Fibroblast of mammary gland (primary cell): ENCODE measurements at regions not wholly inside any gene's neighbourhood (a gene's known extent, or its start where the extent isn't known, plus 50 kb on each side); places are given as distances from the start of the nearest gene placed in this dataset.
"Not testable (repeated sequence)": the region's sequence is repeated elsewhere in the genome, so short reads cannot be mapped to it uniquely, and the experiment has no call there.

Experiments
- DNase-seq: peaks from one replicate; pipeline ENCODE4 v3.0.0-alpha.2; 2010; ENCODE audit warnings: low read depth
- H3K4me3 ChIP-seq: 2 replicates; pipeline ENCODE4 v1.5.1; 2011; ENCODE audit warnings: low read depth, mild to moderate bottlenecking, low read length, moderate library complexity; ENCODE audit not compliant: control insufficient read depth
- TF ChIP-seq, protein P1 (sequence below): conservative IDR thresholded peaks from 2 replicates; pipeline ENCODE4 v1.5.1; 2011; ENCODE audit warnings: low read depth, low read length, inconsistent platforms; ENCODE audit not compliant: control insufficient read depth, insufficient read depth

DNA sequence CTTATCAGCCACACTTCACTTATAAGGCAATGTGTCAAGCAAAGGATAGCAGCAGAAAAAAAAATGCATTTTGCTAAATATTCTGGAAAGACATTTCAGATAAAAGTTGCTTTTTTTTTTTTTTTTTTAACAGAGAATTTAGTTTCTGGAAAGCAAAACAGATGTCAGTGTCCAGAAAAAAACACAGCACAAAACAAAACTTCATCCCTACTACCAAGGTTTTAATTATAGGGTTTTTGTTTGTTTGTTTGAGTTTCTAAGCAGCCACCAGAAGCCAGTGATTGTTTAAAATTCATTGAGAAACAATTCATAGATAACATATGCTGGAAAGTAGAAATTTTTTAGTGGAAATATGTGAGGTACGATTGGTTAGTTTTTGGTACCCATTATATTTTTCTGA lies 1202.7 kb downstream of the OTOL1 start:
- DNase-seq: no peak
- TF ChIP-seq, protein P1, sequence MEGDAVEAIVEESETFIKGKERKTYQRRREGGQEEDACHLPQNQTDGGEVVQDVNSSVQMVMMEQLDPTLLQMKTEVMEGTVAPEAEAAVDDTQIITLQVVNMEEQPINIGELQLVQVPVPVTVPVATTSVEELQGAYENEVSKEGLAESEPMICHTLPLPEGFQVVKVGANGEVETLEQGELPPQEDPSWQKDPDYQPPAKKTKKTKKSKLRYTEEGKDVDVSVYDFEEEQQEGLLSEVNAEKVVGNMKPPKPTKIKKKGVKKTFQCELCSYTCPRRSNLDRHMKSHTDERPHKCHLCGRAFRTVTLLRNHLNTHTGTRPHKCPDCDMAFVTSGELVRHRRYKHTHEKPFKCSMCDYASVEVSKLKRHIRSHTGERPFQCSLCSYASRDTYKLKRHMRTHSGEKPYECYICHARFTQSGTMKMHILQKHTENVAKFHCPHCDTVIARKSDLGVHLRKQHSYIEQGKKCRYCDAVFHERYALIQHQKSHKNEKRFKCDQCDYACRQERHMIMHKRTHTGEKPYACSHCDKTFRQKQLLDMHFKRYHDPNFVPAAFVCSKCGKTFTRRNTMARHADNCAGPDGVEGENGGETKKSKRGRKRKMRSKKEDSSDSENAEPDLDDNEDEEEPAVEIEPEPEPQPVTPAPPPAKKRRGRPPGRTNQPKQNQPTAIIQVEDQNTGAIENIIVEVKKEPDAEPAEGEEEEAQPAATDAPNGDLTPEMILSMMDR: no peak
- no peak overlapping the region for H3K4me3 ChIP-seq

DNA sequence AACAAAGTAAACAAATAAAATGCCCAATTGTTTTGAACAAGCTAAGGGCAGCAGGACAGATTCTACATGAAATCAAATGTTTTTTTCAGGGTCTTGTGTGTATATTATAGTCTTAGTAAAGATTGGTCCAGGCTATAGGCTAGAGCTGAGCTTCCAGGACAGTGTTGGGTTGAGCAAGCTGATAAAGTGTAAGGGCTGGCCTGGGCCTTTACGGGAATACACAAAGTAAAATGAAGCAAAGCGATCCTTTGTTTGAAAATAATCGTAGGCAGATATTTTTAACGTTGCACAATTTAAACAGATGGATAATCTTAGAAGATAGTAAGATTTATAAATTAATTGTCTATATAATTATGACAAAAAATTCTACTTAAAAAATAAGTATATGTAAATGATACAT lies 1204.6 kb downstream of the OTOL1 start:
- no peak overlapping the region for H3K4me3 ChIP-seq
- TF ChIP-seq, protein P1: no peak
- DNase-seq: no peak

DNA sequence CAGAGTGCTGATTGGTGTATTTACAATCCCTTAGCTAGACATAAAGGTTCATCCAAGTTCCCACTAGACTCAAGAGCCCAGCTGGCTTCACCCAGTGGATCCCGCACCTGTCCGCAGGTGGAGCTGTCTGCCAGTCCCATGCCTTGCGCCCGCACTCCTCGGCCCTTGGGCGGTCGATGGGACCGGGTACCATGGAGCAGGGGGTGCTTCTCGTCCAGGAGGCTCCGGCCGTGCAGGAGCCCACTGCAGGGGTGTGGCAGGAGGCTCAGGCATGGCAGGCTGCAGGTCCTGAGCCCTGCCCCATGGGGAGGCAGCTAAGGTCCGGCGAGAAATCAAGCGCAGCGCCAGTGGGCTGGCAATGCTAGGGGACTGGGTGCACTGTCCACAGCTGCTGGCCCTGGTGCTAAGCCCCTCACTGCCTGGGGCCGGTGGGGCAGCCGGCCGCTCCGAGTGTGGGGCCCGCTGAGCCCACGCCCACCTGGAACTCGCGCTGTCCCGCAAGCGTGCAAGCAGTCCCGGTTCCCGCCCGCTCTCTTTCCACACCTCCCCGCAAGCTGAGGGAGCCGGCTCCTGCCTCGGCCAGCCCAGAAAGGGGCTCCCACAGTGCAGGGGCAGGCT lies 1206.3 kb downstream of the OTOL1 start:
- DNase-seq: no peak
- TF ChIP-seq, protein P1: no peak

DNA sequence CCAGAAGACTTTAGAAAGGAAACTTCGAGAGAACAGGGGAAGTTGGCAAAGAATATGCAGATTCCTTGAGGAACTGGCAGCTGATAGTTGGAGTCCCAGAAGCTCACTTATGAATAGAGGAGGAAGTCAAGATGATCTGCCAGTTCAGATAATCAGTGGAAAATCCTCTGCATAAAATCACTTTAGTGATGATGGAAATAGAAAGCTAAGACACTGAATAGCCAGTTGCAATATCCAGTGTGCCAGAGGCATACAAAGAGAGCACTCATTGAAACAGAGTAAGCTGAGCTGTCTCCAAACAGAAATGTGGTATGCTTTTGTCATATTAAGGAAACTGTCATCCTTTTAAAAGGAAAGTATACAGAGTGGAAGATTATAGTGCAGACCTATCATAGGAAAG lies 1207.6 kb downstream of the OTOL1 start:
- no peak for DNase-seq
- TF ChIP-seq, protein P1: no peak
- no peak overlapping the region for H3K4me3 ChIP-seq

More for the DNA sequence above, 1206.3 kb downstream of the OTOL1 start:
- no peak overlapping the region for H3K4me3 ChIP-seq

DNA sequence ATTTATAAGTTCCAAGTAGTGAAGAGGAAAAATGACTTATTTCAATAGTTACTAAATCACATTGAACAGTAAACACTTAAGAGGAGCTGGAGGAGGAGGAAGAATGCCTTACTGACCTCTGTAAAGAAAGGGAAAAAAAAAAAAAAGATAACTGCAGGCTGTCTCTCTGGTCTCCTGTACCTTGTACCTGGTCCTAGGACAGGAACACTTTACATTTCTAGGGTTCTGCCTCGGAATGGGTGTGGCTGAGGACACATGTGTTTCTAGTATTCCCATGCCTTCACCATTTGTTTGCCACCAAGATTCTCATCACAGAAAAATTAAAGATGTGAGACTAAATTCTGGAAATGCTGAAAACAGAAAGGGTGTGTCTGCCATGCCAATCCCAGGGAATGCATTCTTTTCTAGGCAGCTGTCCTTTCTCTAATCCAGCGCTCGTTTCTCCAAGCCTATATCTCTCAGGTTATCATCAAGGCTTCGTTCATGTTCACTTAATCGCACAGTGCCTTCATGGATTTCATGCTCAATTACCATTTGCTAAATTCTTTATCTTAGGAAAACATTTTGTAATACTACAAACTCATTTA lies 1208.3 kb downstream of the OTOL1 start:
- H3K4me3 ChIP-seq: no peak overlapping the region
- TF ChIP-seq, protein P1: no peak
- no peak for DNase-seq

DNA sequence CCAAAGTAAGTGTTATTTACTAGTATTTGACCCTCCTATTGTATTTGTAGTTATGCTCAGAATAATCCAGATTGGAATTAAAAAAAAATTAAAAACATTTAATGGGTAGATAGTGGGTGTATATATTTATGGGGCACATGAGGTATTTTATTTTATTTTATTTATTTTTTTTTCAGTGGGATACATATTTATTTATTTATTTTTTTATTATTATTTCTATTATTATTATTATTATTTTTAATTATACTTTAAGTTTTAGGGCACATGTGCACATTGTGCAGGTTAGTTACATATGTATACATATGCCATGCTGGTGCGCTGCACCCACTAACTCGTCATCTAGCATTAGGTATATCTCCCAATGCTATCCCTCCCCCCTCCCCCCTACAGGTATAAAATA lies 1211.8 kb downstream of the OTOL1 start:
- not testable (repeated sequence) for H3K4me3 ChIP-seq, DNase-seq

DNA sequence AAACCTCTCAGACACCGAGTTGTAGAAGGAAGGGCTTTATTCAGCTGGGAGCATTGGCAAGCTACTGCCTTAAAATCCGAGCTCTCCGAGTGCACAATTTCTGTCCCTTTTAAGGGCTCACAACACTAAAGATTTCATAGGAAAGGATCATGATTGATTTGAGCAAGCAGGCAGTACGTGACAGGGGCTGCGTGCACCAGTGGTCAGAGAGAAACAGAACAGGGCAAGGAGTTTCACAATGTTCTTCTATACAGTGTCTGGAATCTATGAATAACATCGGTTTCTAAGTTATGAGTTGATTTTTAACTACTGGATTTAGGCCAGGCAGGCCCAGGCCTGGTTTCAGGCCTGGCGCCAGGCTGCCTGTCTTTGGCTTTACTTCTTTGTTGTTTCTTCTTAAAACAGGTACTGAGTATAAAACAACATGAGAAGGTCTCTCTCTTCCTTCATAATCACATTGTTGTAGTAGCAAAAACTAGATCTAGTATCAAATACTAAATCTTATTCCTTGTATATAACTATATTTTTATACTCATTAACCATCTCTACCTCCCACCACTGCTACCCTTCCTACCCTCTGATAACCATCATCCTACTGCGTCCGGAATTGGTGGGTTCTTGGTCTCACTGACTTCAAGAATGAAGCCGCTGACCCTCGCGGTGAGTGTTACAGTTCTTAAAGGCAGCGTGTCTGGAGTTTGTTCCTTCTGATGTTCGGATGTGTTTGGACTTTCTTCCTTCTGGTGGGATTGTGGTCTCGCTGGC lies 1212.5 kb downstream of the OTOL1 start:
- H3K4me3 ChIP-seq, DNase-seq: not testable (repeated sequence)
